ENCODE measurements at regions not wholly inside any gene's neighbourhood (a gene's known extent, or its start where the extent isn't known, plus 50 kb on each side); places are given as distances from the start of the nearest gene placed in this dataset.

GRCh38 chr15:60057554-60057953 lies 53.4 kb downstream of the FOXB1 start:
- H3K4me3 Mint-ChIP-seq, result no peak overlapping the region
- H3K36me3 Mint-ChIP-seq (ENCODE audit: low read depth), result no peaks in the 10 kb centered on the region
- peaks cover 13% of the 10 kb centered on the region for H3K9me3 Mint-ChIP-seq
- H3K27ac Mint-ChIP-seq, result no peak overlapping the region
- H3K4me3 ChIP-seq (ENCODE audit: low read length), result no peak overlapping the region
- ATAC-seq (ENCODE audit: poor library complexity) (no peak), DNase-seq (no peak)
- peaks cover 0 to 16% of the 10 kb centered on the region in 2 experiments for H3K9me3 ChIP-seq (ENCODE audit: control insufficient read depth in 1 of 2, insufficient read depth in 1 of 2, low read length in 2 of 2)
- H3K27me3 ChIP-seq (ENCODE audit: control insufficient read depth in 1 of 2, insufficient read depth in 2 of 2, low read length in 2 of 2), result peaks cover 3 to 6% of the 10 kb centered on the region in 2 experiments
- no peaks in the 10 kb centered on the region for H3K36me3 ChIP-seq (ENCODE audit: insufficient read depth, low read length)
- H3K27ac ChIP-seq (ENCODE audit: low read depth in 1 of 2, low read length in 2 of 2), result no peak overlapping the region
- no peaks in the 10 kb centered on the region for H3K4me1 Mint-ChIP-seq (ENCODE audit: low read depth)
- intact Hi-C loops (cut with DNase I, micrococcal nuclease), result no loop called here
- TF ChIP-seq, protein P1, sequence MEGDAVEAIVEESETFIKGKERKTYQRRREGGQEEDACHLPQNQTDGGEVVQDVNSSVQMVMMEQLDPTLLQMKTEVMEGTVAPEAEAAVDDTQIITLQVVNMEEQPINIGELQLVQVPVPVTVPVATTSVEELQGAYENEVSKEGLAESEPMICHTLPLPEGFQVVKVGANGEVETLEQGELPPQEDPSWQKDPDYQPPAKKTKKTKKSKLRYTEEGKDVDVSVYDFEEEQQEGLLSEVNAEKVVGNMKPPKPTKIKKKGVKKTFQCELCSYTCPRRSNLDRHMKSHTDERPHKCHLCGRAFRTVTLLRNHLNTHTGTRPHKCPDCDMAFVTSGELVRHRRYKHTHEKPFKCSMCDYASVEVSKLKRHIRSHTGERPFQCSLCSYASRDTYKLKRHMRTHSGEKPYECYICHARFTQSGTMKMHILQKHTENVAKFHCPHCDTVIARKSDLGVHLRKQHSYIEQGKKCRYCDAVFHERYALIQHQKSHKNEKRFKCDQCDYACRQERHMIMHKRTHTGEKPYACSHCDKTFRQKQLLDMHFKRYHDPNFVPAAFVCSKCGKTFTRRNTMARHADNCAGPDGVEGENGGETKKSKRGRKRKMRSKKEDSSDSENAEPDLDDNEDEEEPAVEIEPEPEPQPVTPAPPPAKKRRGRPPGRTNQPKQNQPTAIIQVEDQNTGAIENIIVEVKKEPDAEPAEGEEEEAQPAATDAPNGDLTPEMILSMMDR (IDR thresholded peaks at IDR 0.05), result no peak
- ChIA-PET POLR2A (interaction anchor here (0.6 kb wide), 1 partner anchor 317 kb away, joined by 3 read pairs; no protein-coding TSS in a partner anchor), CTCF (no interaction called here)
- H3K27me3 Mint-ChIP-seq, result peaks cover 60% of the 10 kb centered on the region
- no peaks in the 10 kb centered on the region for H3K4me1 ChIP-seq (ENCODE audit: insufficient read depth, low read length)

- POLR2A ChIA-PET, result no interaction called here
- Mint-ChIP-seq H3K36me3 (ENCODE audit: low read depth) (no peaks in the 10 kb centered on the region), H3K27me3 (peaks cover 53% of the 10 kb centered on the region), H3K4me3 (no peak overlapping the region), H3K9me3 (peaks cover 13% of the 10 kb centered on the region), H3K4me1 (ENCODE audit: low read depth) (no peaks in the 10 kb centered on the region), H3K27ac (no peak overlapping the region)
- no peak for ATAC-seq (ENCODE audit: poor library complexity)
- Histone ChIP-seq H3K36me3 (ENCODE audit: insufficient read depth, low read length) (no peaks in the 10 kb centered on the region), H3K4me1 (ENCODE audit: insufficient read depth, low read length) (no peaks in the 10 kb centered on the region), H3K4me3 (ENCODE audit: low read length) (no peak overlapping the region), H3K27me3 (ENCODE audit: control insufficient read depth in 1 of 2, insufficient read depth in 2 of 2, low read length in 2 of 2) (peaks cover 5 to 6% of the 10 kb centered on the region in 2 experiments), H3K9me3 (ENCODE audit: control insufficient read depth in 1 of 2, insufficient read depth in 1 of 2, low read length in 2 of 2) (peaks cover 0 to 19% of the 10 kb centered on the region in 2 experiments), H3K27ac (ENCODE audit: low read depth in 1 of 2, low read length in 2 of 2) (no peak overlapping the region)
- CTCF ChIA-PET, result no interaction called here
- DNase-seq, result no peak
- intact Hi-C loops (cut with DNase I, micrococcal nuclease), result no loop called here
- TF ChIP-seq, protein P1 (IDR thresholded peaks at IDR 0.05), result no peak
These were observed 55.1 kb downstream of the FOXB1 start for GRCh38 chr15:60059186-60059585.

GRCh38 chr15:60061758-60062157 lies 57.6 kb downstream of the FOXB1 start:
- no peak overlapping the region for H3K4me3 ChIP-seq (ENCODE audit: low read length)
- POLR2A ChIA-PET, result no interaction called here
- ATAC-seq (ENCODE audit: poor library complexity) (no peak), DNase-seq (no peak)
- CTCF ChIA-PET, result no interaction called here
- no peak overlapping the region for H3K27ac Mint-ChIP-seq
- peaks cover 44% of the 10 kb centered on the region for H3K27me3 Mint-ChIP-seq
- H3K9me3 ChIP-seq (ENCODE audit: control insufficient read depth in 1 of 2, insufficient read depth in 1 of 2, low read length in 2 of 2), result peaks cover 0 to 19% of the 10 kb centered on the region in 2 experiments
- intact Hi-C loops (cut with DNase I, micrococcal nuclease), result no loop called here
- no peaks in the 10 kb centered on the region for H3K4me1 ChIP-seq (ENCODE audit: insufficient read depth, low read length)
- H3K36me3 ChIP-seq (ENCODE audit: insufficient read depth, low read length), result no peaks in the 10 kb centered on the region
- H3K4me3 Mint-ChIP-seq, result no peak overlapping the region
- H3K36me3 Mint-ChIP-seq (ENCODE audit: low read depth), result no peaks in the 10 kb centered on the region
- no peaks in the 10 kb centered on the region for H3K4me1 Mint-ChIP-seq (ENCODE audit: low read depth)
- TF ChIP-seq, protein P1 (IDR thresholded peaks at IDR 0.05), result no peak
- peaks cover 13% of the 10 kb centered on the region for H3K9me3 Mint-ChIP-seq
- H3K27ac ChIP-seq (ENCODE audit: low read depth in 1 of 2, low read length in 2 of 2), result no peak overlapping the region
- peaks cover 5 to 6% of the 10 kb centered on the region in 2 experiments for H3K27me3 ChIP-seq (ENCODE audit: control insufficient read depth in 1 of 2, insufficient read depth in 2 of 2, low read length in 2 of 2)
